Upper lobe of left lung (tissue), 4 donors: ENCODE measurements at regions not wholly inside any gene's neighbourhood (a gene's known extent, or its start where the extent isn't known, plus 50 kb on each side); places are given as distances from the start of the nearest gene placed in this dataset.

Source experiments
- POLR2A ChIP-seq, 4 donors: fragments of 450-650 bp; IDR thresholded peaks; one replicate each; pipeline ENCODE4 v1.5.1; 2016 to 2017; ENCODE audit warnings: antibody characterized with exemption in 4 of 4, mild to moderate bottlenecking in 2 of 4
- TF ChIP-seq, protein P1 (sequence below), 6 experiments: fragments of 450-650 bp in 4 of 6; fragments of 200-600 bp in 2 of 6; sonication (generic) in 2 of 6; IDR thresholded peaks; one replicate each; pipeline ENCODE4 v1.5.1; 2016 to 2019; ENCODE audit warnings: antibody characterized with exemption in 6 of 6

DNA sequence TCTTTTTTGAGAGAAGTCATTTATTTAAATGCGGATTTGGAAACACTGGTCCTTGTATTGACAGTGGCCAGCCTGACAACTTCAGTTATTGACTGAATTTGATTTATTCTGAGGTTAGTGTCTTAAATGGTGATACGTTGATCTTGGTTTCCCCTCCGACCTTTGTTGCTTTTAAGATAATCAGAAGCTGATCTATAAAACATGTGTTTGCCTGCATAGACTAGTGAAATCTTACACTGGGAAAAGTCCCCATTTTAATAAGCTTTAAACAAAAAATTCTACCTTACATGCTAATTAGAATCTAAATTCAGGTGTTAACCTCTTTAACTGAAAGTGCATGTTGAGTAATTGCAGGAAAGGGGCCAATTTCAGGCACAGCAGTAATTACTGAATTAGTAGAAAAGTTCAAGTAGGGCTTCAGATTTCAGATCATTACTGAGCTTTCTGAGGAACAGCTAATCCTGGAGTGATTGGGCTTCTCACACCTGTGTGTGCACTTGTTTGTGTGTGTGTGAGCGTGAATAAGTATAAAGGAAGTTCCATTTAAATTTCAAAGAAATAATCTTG is 221.4 kb downstream of the SOX2 start:
- no peak for TF ChIP-seq POLR2A (IDR thresholded peaks at IDR 0.05)
- TF ChIP-seq, protein P1, sequence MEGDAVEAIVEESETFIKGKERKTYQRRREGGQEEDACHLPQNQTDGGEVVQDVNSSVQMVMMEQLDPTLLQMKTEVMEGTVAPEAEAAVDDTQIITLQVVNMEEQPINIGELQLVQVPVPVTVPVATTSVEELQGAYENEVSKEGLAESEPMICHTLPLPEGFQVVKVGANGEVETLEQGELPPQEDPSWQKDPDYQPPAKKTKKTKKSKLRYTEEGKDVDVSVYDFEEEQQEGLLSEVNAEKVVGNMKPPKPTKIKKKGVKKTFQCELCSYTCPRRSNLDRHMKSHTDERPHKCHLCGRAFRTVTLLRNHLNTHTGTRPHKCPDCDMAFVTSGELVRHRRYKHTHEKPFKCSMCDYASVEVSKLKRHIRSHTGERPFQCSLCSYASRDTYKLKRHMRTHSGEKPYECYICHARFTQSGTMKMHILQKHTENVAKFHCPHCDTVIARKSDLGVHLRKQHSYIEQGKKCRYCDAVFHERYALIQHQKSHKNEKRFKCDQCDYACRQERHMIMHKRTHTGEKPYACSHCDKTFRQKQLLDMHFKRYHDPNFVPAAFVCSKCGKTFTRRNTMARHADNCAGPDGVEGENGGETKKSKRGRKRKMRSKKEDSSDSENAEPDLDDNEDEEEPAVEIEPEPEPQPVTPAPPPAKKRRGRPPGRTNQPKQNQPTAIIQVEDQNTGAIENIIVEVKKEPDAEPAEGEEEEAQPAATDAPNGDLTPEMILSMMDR (IDR thresholded peaks at IDR 0.05): no peak
